SU-DHL-6 (cell line): ENCODE measurements at regions not wholly inside any gene's neighbourhood (a gene's known extent, or its start where the extent isn't known, plus 50 kb on each side); places are given as distances from the start of the nearest gene placed in this dataset.

Source experiments
- EZH2phosphoT487 ChIP-seq: fragments of 200-600 bp; sonication (generic), shearing (Covaris generic); conservative IDR thresholded peaks from 2 replicates; pipeline ENCODE4 v1.6.1; 2018; ENCODE audit warnings: mild to moderate bottlenecking, antibody characterized with exemption, low read length, moderate library complexity, mixed read lengths
- TF ChIP-seq, protein P1 (sequence below): fragments of 200-600 bp; sonication (generic); IDR thresholded peaks from one replicate; pipeline ENCODE4 v1.5.1; 2017; ENCODE audit warnings: antibody characterized with exemption, mild to moderate bottlenecking, low read length, moderate library complexity; ENCODE audit not compliant: insufficient read depth, poor library complexity, severe bottlenecking

GRCh38 chr6:95244751-95245150 lies 332.6 kb upstream of the MANEA start:
- TF ChIP-seq, protein P1, sequence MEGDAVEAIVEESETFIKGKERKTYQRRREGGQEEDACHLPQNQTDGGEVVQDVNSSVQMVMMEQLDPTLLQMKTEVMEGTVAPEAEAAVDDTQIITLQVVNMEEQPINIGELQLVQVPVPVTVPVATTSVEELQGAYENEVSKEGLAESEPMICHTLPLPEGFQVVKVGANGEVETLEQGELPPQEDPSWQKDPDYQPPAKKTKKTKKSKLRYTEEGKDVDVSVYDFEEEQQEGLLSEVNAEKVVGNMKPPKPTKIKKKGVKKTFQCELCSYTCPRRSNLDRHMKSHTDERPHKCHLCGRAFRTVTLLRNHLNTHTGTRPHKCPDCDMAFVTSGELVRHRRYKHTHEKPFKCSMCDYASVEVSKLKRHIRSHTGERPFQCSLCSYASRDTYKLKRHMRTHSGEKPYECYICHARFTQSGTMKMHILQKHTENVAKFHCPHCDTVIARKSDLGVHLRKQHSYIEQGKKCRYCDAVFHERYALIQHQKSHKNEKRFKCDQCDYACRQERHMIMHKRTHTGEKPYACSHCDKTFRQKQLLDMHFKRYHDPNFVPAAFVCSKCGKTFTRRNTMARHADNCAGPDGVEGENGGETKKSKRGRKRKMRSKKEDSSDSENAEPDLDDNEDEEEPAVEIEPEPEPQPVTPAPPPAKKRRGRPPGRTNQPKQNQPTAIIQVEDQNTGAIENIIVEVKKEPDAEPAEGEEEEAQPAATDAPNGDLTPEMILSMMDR: no peak
- TF ChIP-seq EZH2phosphoT487: no peak
